ENCODE measurements at regions not wholly inside any gene's neighbourhood (a gene's known extent, or its start where the extent isn't known, plus 50 kb on each side); places are given as distances from the start of the nearest gene placed in this dataset.

GRCh38 chr2:76281156-76281841 is 570.6 kb upstream of the GCFC2 start:
- Histone ChIP-seq H3K9me3 (ENCODE audit: control insufficient read depth, insufficient read depth, low read depth, low read length) (no peaks in the 10 kb centered on the region; the same call in 1 of the 2 replicates), H3K4me3 (ENCODE audit: low read depth in 2 of 2, low read length in 2 of 2) (no peak overlapping the region), H3K27ac (ENCODE audit: low read length) (no peak overlapping the region), H3K36me3 (ENCODE audit: control insufficient read depth, insufficient read depth, low read length) (no peaks in the 10 kb centered on the region), H3K4me1 (ENCODE audit: control insufficient read depth, insufficient read depth, low read length) (no peaks in the 10 kb centered on the region), H3K27me3 (ENCODE audit: control insufficient read depth, insufficient read depth, low read length) (no peaks in the 10 kb centered on the region)
- POLR2A ChIA-PET, result no interaction called here
- no peak for TF ChIP-seq REST (IDR thresholded peaks at IDR 0.05; ENCODE audit: insufficient read depth in 1 of 2, low read depth in 2 of 2, low read length in 1 of 2)
- TF ChIP-seq TCF7L2 (IDR thresholded peaks at IDR 0.05; ENCODE audit: low read depth, low read length), result no peak
- CTCF ChIA-PET, result no interaction called here
- ATAC-seq, result no peak
- no peak for DNase-seq (ENCODE audit: low read depth, low spot score)
- intact Hi-C loops (cut with micrococcal nuclease; ENCODE audit: unreplicated experiment) (no loop called here), in situ Hi-C loops (cut with HindIII; ENCODE audit: low pct_unique_long_range_greater_than_20kb, low sequenced_read_pairs) (no loop called here)
- no TSS peak for BruUV-seq (replicated peaks)

DNA sequence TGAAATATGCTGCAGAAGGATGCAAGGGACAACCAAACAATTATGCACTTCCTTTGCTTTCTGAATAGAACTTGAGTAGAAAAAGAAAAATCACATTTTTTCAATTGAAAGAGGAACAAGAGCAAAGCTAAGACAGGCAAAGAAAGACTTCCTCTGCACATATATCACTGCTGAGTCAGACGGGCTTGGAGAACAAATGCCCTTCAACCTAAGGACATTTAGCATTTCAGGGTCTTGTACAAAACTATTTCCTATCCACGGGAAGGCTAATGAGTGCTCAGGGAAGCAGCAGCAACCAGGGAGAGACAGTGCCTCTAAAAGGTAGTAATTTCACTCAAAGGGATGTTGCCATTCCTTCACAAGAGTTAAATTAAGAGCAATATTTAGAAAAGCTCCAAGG is 570.0 kb upstream of the GCFC2 start:
- TF ChIP-seq POLR2AphosphoS5 (IDR thresholded peaks at IDR 0.05; ENCODE audit: low read depth, low read length), result no peak
- intact Hi-C loops (cut with micrococcal nuclease; ENCODE audit: unreplicated experiment) (no loop called here), in situ Hi-C loops (cut with HindIII; ENCODE audit: low pct_unique_long_range_greater_than_20kb, low sequenced_read_pairs) (no loop called here)
- BruUV-seq (replicated peaks), result no TSS peak
- ATAC-seq, result no peak
- no peak for DNase-seq (ENCODE audit: low read depth, low spot score)
- Histone ChIP-seq H3K4me3 (ENCODE audit: low read depth in 2 of 2, low read length in 2 of 2) (no peak overlapping the region), H3K9me3 (ENCODE audit: control insufficient read depth, insufficient read depth, low read depth, low read length) (no peaks in the 10 kb centered on the region; the same call in 1 of the 2 replicates), H3K27me3 (ENCODE audit: control insufficient read depth, insufficient read depth, low read length) (no peaks in the 10 kb centered on the region), H3K27ac (ENCODE audit: low read length) (no peak overlapping the region), H3K36me3 (ENCODE audit: control insufficient read depth, insufficient read depth, low read length) (no peaks in the 10 kb centered on the region), H3K4me1 (ENCODE audit: control insufficient read depth, insufficient read depth, low read length) (no peaks in the 10 kb centered on the region)
- ChIA-PET CTCF (no interaction called here), POLR2A (no interaction called here)

- Histone ChIP-seq H3K36me3 (ENCODE audit: control insufficient read depth, insufficient read depth, low read length) (no peaks in the 10 kb centered on the region), H3K4me1 (ENCODE audit: control insufficient read depth, insufficient read depth, low read length) (no peaks in the 10 kb centered on the region), H3K4me3 (ENCODE audit: low read depth in 2 of 2, low read length in 2 of 2) (no peak overlapping the region), H3K9me3 (ENCODE audit: control insufficient read depth, insufficient read depth, low read depth, low read length) (no peaks in the 10 kb centered on the region; the same call in 1 of the 2 replicates), H3K27me3 (ENCODE audit: control insufficient read depth, insufficient read depth, low read length) (no peaks in the 10 kb centered on the region), H3K27ac (ENCODE audit: low read length) (no peak overlapping the region)
- DNase-seq (ENCODE audit: low read depth, low spot score) (no peak), ATAC-seq (no peak)
- ChIA-PET POLR2A (no interaction called here), CTCF (no interaction called here)
- in situ Hi-C loops (cut with HindIII; ENCODE audit: low pct_unique_long_range_greater_than_20kb, low sequenced_read_pairs), result no loop called here
- BruUV-seq (replicated peaks), result no TSS peak
- TF ChIP-seq TCF7L2 (IDR thresholded peaks at IDR 0.05; ENCODE audit: low read depth, low read length) (no peak), POLR2AphosphoS5 (IDR thresholded peaks at IDR 0.05; ENCODE audit: low read depth, low read length) (no peak), SIN3A (IDR thresholded peaks at IDR 0.05; ENCODE audit: borderline replicate concordance, insufficient read depth, low read depth, low read length) (no peak), REST (IDR thresholded peaks at IDR 0.05; ENCODE audit: insufficient read depth in 1 of 2, low read depth in 2 of 2, low read length in 1 of 2) (no peak)
- TF ChIP-seq, protein P1, sequence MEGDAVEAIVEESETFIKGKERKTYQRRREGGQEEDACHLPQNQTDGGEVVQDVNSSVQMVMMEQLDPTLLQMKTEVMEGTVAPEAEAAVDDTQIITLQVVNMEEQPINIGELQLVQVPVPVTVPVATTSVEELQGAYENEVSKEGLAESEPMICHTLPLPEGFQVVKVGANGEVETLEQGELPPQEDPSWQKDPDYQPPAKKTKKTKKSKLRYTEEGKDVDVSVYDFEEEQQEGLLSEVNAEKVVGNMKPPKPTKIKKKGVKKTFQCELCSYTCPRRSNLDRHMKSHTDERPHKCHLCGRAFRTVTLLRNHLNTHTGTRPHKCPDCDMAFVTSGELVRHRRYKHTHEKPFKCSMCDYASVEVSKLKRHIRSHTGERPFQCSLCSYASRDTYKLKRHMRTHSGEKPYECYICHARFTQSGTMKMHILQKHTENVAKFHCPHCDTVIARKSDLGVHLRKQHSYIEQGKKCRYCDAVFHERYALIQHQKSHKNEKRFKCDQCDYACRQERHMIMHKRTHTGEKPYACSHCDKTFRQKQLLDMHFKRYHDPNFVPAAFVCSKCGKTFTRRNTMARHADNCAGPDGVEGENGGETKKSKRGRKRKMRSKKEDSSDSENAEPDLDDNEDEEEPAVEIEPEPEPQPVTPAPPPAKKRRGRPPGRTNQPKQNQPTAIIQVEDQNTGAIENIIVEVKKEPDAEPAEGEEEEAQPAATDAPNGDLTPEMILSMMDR (IDR thresholded peaks at IDR 0.05), result no peak
- intact Hi-C loops (cut with micrococcal nuclease; ENCODE audit: unreplicated experiment), result no loop called here
These were observed 568.4 kb upstream of the GCFC2 start for GRCh38 chr2:76279142-76279541.

Measured in Panc1 (cell line).